IPS-15b (cell line): ENCODE measurements at regions not wholly inside any gene's neighbourhood (a gene's known extent, or its start where the extent isn't known, plus 50 kb on each side); places are given as distances from the start of the nearest gene placed in this dataset.

Experiments used
- H3K27me3 ChIP-seq: one replicate; pipeline ENCODE4 v1.6.1; 2013; ENCODE audit warnings: low read length; ENCODE audit not compliant: control insufficient read depth, insufficient read depth
- H3K36me3 ChIP-seq: one replicate; pipeline ENCODE4 v1.6.1; 2013; ENCODE audit warnings: low read length; ENCODE audit not compliant: control insufficient read depth, insufficient read depth
- H3K4me1 ChIP-seq: one replicate; pipeline ENCODE4 v1.6.1; 2013; ENCODE audit warnings: mild to moderate bottlenecking, low read length; ENCODE audit not compliant: control insufficient read depth, insufficient read depth
- H3K4me3 ChIP-seq: one replicate; pipeline ENCODE4 v1.5.1; 2013; ENCODE audit warnings: low read depth, low read length
- H3K9ac ChIP-seq: one replicate; pipeline ENCODE4 v1.6.1; 2013; ENCODE audit warnings: low read depth, mild to moderate bottlenecking, low read length
- H3K9me3 ChIP-seq: one replicate; pipeline ENCODE4 v1.6.1; 2013; ENCODE audit warnings: mild to moderate bottlenecking, low read length; ENCODE audit not compliant: control insufficient read depth, insufficient read depth

DNA sequence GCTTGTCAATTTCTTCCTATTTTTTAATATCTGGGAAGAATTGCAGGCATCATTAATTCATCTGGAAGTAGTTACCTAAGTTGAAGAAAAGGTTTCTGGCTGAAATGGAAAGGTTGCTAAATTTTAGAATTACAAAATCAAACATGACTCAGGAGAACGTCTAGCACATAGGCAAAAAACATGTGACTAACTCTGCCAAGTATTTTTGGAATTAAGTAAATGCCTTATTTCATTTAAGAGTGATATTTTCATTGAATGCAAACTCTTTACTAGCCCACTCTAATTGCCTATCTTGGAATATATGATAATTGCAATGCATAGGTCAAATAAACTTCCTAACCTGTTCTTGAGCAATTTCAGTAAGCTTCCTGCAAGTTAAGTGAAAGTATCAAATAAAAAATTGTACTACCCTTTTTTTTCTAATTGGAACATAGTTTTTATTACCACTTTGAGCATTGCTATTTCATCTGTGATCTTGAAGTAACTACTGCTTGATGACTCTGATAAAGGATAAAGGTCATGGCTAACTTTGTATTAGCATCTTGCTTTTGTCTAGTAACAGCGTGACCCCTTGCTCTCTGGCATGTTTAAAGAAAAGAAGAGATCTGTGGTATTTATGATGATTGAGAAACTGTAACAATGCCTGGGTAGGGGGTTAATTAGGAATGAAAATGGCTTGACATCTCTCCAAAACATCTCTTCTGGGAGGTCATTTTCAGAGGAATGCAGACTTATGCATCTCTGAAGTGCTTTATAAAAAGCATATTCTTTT is 208.3 kb upstream of the NCAM2 start:
- Histone ChIP-seq H3K4me1 (peaks cover 26% of the 10 kb centered on the region), H3K36me3 (no peaks in the 10 kb centered on the region), H3K4me3 (no peak overlapping the region), H3K27me3 (no peaks in the 10 kb centered on the region), H3K9ac (no peak overlapping the region), H3K9me3 (no peaks in the 10 kb centered on the region)

DNA sequence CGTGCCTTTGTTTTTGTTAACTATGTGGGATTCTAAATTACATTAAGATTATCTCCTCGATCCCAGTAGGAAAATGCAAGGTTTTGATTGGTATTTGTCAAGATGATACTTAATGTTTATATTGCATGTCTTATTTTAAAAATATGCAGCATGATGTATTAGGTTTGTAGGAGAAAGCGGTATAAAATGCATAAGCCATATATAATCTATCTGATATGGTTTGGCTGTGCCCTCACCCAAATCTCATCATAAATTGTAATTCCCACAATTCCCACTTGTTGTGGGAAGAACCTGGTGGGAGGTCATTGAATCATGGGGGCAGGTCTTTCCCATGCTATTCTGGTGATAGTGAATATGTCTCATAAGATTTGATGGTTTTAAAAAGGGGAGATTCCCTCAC is 198.1 kb upstream of the NCAM2 start:
- Histone ChIP-seq H3K9ac (no peak overlapping the region), H3K9me3 (no peaks in the 10 kb centered on the region), H3K4me3 (no peak overlapping the region), H3K4me1 (no peaks in the 10 kb centered on the region), H3K36me3 (no peaks in the 10 kb centered on the region), H3K27me3 (no peaks in the 10 kb centered on the region)

- Histone ChIP-seq H3K27me3 (no peaks in the 10 kb centered on the region), H3K9ac (no peak overlapping the region), H3K4me3 (no peak overlapping the region), H3K36me3 (no peaks in the 10 kb centered on the region), H3K9me3 (no peaks in the 10 kb centered on the region), H3K4me1 (no peaks in the 10 kb centered on the region)
These were observed 196.0 kb upstream of the NCAM2 start for GRCh38 chr21:20802201-20802600.

DNA sequence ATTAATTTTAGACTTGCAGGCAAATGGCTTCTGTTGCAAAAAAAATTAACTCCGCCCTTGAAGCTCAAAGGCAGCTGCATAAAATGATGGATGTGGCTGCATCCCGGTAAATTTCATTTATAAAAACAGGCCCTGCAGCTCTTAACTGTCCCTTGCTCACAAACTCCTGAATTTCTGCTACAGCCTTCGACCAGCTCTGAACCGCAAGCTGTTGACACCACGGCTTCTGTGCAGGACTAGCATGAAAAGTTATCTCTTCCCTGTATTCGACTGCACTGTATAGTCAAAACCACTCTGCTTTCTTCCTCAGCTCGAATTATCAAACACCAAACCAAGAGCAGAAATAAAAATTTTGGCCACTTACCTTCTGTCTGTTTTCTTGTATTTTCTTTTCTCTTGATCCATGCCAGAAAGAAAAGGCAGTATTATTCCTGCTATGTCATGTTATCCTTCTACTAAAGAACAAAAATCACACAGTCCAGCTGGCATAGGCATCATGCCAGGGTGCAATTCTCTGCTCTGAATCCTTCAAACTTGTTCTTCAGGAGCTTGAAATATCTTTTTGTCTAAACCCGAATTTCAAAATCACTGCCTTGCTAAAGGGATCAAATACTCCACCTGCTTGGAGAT is 195.5 kb upstream of the NCAM2 start:
- Histone ChIP-seq H3K4me3 (no peak overlapping the region), H3K36me3 (no peaks in the 10 kb centered on the region), H3K4me1 (no peaks in the 10 kb centered on the region), H3K9me3 (no peaks in the 10 kb centered on the region), H3K27me3 (no peaks in the 10 kb centered on the region), H3K9ac (no peak overlapping the region)

DNA sequence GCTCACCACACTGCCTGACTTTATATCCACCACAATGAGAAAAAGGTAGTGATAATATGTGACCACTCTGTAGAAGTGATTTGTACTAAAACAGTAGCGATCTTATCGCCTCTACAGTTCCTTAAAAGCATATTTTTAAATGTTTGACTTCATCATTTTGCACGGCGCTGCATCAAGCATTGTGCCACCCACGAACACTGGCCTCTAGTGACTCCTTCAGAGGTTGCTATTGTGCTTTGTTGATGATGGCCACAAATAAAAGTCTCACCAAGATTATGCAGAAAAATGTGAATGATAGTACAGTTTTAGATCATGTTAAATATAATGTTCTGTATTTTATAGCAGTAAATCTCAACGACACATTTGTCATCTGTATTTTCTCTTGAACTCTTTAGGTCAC is 186.5 kb upstream of the NCAM2 start:
- Histone ChIP-seq H3K36me3 (no peaks in the 10 kb centered on the region), H3K27me3 (no peaks in the 10 kb centered on the region), H3K9me3 (no peaks in the 10 kb centered on the region), H3K4me1 (no peaks in the 10 kb centered on the region), H3K4me3 (no peak overlapping the region), H3K9ac (no peak overlapping the region)

- H3K9me3 ChIP-seq = no peaks in the 10 kb centered on the region
- no peak overlapping the region for H3K9ac ChIP-seq
- no peak overlapping the region for H3K4me3 ChIP-seq
- H3K4me1 ChIP-seq = no peaks in the 10 kb centered on the region
- no peaks in the 10 kb centered on the region for H3K36me3 ChIP-seq
- H3K27me3 ChIP-seq = no peaks in the 10 kb centered on the region
These were observed 184.1 kb upstream of the NCAM2 start for GRCh38 chr21:20814090-20814489.

GRCh38 chr21:20822666-20823065 is 175.5 kb upstream of the NCAM2 start:
- Histone ChIP-seq H3K9me3 (no peaks in the 10 kb centered on the region), H3K36me3 (no peaks in the 10 kb centered on the region), H3K9ac (no peak overlapping the region)

GRCh38 chr21:20852866-20853265 is 145.3 kb upstream of the NCAM2 start:
- H3K27me3 ChIP-seq = no peaks in the 10 kb centered on the region
- H3K4me1 ChIP-seq = no peaks in the 10 kb centered on the region
- no peaks in the 10 kb centered on the region for H3K9me3 ChIP-seq
- no peaks in the 10 kb centered on the region for H3K36me3 ChIP-seq
- H3K4me3 ChIP-seq = no peak overlapping the region
- H3K9ac ChIP-seq = no peak overlapping the region

More at GRCh38 chr21:20822666-20823065, 175.5 kb upstream of the NCAM2 start:
- peaks cover 19% of the 10 kb centered on the region for H3K4me1 ChIP-seq
- H3K27me3 ChIP-seq = no peaks in the 10 kb centered on the region
- H3K4me3 ChIP-seq = no peak overlapping the region

DNA sequence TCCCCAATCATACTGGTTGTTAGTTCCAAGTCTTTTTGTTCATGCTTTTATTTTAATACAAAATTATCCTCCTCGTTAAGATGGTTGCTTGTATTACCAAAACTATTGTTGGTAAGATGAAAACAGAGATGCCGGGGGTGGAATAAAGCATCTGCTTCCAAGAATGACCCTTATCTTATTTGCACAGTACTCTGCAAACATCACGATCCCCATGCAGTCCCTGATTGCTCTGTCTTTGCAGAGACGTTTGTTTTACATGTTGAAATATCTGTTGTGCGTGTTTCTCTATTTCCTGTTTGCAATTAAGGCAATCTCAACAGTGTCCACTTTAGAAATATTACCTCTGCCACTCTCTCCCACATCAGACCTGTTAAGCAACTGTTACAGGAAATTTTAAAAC is 141.3 kb upstream of the NCAM2 start:
- H3K9me3 ChIP-seq = no peaks in the 10 kb centered on the region
- no peak overlapping the region for H3K9ac ChIP-seq

DNA sequence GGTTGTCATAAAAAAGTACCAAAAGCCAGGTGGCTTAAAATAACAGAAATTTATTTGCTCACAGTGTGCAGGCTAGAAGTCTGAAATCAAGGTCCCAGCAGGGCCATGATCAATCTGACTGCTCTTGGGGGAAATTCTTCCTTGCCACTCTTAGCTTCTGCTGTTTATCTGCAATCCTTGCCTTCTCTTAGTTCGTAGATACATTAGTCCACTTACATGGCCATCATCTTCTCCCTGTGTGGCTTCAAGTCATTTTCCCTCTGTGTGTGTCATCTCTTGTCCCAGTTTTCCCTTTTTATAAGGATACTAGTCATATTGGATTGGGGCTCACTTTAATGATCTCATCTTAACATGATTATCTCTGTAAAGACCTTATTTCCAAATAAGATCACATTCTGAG is 124.0 kb upstream of the NCAM2 start:
- no peak overlapping the region for H3K9ac ChIP-seq
- no peaks in the 10 kb centered on the region for H3K9me3 ChIP-seq
- H3K36me3 ChIP-seq = no peaks in the 10 kb centered on the region
- no peak overlapping the region for H3K4me3 ChIP-seq
- H3K27me3 ChIP-seq = no peaks in the 10 kb centered on the region
- no peaks in the 10 kb centered on the region for H3K4me1 ChIP-seq

More for the DNA sequence above, 141.3 kb upstream of the NCAM2 start:
- no peak overlapping the region for H3K4me3 ChIP-seq
- H3K4me1 ChIP-seq = no peaks in the 10 kb centered on the region
- H3K36me3 ChIP-seq = no peaks in the 10 kb centered on the region
- H3K27me3 ChIP-seq = no peaks in the 10 kb centered on the region

DNA sequence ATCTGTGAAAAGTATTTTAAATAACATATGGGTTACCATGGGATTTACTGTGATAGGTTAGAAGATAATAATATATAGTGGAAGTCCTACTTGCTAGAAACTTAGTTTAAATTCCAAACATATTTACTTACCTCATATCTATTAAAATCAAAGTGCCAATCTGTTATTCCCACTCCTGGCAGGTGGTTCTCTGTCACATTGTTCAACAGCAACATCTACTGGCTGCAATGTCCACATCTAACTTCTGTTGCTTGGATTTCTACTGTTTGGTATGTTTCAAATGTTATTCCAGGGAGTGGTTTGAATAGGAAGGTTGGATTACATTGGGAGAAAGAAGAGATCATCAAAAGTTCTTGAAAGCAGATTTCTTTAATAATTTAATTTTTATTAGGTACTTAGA is 122.5 kb upstream of the NCAM2 start:
- Histone ChIP-seq H3K4me1 (no peaks in the 10 kb centered on the region), H3K9me3 (no peaks in the 10 kb centered on the region)

GRCh38 chr21:20877976-20878375 is 120.2 kb upstream of the NCAM2 start:
- H3K9ac ChIP-seq = no peak overlapping the region
- H3K4me3 ChIP-seq = no peak overlapping the region
- no peaks in the 10 kb centered on the region for H3K36me3 ChIP-seq
- no peaks in the 10 kb centered on the region for H3K4me1 ChIP-seq
- no peaks in the 10 kb centered on the region for H3K27me3 ChIP-seq
- H3K9me3 ChIP-seq = no peaks in the 10 kb centered on the region

More for the DNA sequence above, 122.5 kb upstream of the NCAM2 start:
- H3K36me3 ChIP-seq = no peaks in the 10 kb centered on the region
- no peak overlapping the region for H3K4me3 ChIP-seq
- H3K9ac ChIP-seq = no peak overlapping the region
- no peaks in the 10 kb centered on the region for H3K27me3 ChIP-seq
